HUDEP-2 (cell line): ENCODE measurements at regions not wholly inside any gene's neighbourhood (a gene's known extent, or its start where the extent isn't known, plus 50 kb on each side); places are given as distances from the start of the nearest gene placed in this dataset.

Experiments used
- DNase-seq, 76 experiments: peaks; one replicate each; lab custom pipeline; 2025; ENCODE audit not compliant: unreplicated experiment in 76 of 76; lab: John Stamatoyannopoulos, UW

- no peak for DNase-seq
Observed at GRCh38 chr10:121069061-121069850, 218.1 kb downstream of the WDR11 start.

DNA sequence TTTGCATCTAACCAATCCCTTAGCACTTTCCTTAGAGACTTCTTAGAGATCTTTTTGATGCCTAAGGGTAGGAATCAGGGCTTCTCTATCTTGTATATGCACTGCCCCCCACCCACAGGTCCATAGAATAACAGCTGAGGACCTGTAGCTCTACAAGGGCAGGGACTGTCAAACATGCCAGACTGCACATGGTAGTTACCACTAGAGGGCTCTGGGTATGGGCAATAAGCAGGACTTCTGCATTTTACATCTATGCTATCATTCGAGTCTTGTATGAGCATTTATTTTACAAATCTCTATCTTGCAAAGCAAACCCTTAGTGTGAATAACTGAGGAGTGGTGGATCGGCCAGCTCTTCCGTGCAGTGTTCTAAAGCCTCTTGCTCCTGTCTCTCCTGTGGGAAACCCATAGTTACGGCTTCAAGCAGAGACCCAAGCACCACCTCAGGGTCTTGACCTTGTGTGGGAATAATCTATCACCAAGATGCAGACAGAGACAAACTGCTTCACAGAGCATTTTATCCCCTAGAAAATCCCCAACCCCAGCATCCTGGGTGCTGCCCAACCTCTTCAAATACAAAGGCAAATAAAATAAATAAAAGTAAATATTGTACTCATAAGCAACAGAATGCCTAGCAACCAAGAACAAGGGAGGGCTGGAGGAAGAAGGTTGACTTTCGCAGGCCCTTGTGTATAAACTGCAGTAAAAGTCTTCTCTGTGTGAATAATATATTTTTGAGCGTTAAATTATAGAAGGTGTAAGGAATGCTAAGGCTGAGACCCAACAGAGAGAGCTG, 219.3 kb downstream of the WDR11 start:
- peak in 13 of 76 experiments; percentile 1 to 32 (median 5) for DNase-seq

GRCh38 chr10:121071901-121072300, 220.7 kb downstream of the WDR11 start:
- no peak for DNase-seq

GRCh38 chr10:121073728-121074127, 222.6 kb downstream of the WDR11 start:
- no peak for DNase-seq

DNA sequence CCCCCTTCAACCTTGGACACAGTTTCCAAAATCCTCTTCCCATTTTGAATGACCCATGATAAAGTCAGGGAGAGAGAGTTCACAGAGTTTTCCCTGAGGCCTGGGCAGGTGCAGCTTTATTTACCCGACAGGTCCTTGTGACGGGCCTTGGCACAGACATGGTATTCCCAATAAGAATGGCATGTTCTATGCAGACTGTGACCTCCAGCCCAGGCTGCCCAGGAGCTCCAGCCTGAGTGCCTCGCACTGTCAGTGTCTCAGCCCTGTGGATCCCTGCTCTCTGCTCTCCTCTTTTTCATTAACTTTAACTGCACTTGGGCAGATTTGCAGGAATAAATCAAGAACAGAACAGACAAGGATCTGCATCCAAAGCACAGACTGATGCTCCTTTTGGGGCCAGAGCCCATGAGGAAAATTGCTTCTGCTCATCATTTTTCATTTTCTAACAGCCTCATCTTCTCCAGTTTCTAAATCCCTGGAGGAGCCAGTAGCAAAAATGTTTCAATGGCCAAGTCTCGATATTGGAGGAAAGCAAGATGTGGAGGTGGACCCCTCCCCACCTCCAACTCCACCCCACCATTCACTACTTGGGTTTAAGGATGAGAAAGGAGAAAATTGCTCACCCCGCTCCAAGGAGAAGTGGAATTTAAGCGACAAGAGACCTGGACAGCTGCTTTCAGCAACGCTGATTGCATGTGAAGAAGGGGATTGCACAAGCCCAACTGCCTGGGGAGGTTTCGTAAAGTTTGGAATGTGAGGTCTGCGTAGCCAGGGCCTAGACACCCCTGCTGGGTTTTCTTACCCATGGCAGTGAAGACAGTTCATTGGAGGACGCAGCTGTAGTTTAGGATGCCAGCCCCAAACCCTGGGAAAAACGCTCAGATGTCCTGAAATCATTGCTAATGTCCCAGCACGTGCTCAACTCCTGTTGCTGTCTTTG, 225.9 kb downstream of the WDR11 start:
- DNase-seq, result no peak

DNA sequence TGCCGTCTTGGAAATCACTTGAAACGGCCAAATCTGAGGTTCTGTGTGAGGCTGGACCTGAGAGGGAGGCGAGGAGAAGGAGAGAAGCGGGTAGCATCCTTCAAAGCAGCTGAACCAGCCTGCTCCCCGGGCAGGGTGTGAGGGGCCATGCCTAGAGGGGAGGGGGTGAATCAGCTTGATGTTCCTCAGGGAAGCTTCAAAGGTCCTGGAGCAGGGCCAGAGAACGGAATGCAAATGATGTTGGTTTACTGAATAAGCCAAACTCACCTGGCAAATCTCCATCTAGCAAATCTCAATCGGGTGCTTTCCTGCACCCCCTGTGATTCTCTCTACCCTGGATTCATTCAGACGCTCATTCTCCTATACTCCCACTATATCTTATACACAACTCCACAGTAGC, 226.9 kb downstream of the WDR11 start:
- no peak for DNase-seq

- DNase-seq, result no peak
Observed at GRCh38 chr10:121078672-121079102, 227.5 kb downstream of the WDR11 start.

- no peak for DNase-seq
Observed at GRCh38 chr10:121079226-121079625, 228.1 kb downstream of the WDR11 start.

- DNase-seq, result no peak
Observed at GRCh38 chr10:121080281-121080891, 229.2 kb downstream of the WDR11 start.

- DNase-seq, result no peak
Observed at GRCh38 chr10:121081306-121081705, 230.1 kb downstream of the WDR11 start.

GRCh38 chr10:121082984-121083383, 231.8 kb downstream of the WDR11 start:
- no peak for DNase-seq

DNA sequence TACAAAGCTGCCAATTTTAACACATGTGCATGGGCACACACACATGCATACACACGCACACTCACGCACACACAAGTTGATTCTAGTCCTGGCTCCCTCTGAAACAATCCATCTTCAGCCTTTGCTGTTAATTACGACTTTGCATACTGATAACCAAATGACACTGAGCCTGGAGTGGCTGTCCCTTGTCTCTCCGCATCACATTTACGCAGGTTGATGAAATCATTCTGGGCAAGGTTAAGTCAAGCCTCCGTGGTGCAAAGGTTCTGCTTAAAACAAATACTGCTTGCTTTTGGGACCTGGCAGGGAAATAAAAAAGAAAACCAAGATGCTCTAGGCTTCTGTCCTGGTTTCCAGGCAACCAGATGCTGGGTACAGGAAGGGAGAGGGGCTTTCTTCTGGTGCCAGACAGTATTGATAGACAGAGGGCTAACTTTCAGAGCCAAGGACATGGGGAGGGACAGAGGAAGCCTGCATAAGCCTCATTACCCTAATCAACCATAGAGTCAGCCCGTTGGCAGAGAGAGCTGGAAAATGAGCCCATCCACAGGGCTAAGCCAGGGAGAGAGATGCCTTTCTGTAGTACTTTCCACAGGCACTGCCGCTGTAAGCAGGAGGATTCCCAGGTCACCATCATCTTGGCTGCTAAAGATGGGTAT, 233.0 kb downstream of the WDR11 start:
- DNase-seq, result no peak

- DNase-seq, result no peak
Observed at GRCh38 chr10:121084675-121085070, 233.5 kb downstream of the WDR11 start.

- no peak for DNase-seq
Observed at GRCh38 chr10:121085367-121085766, 234.2 kb downstream of the WDR11 start.

DNA sequence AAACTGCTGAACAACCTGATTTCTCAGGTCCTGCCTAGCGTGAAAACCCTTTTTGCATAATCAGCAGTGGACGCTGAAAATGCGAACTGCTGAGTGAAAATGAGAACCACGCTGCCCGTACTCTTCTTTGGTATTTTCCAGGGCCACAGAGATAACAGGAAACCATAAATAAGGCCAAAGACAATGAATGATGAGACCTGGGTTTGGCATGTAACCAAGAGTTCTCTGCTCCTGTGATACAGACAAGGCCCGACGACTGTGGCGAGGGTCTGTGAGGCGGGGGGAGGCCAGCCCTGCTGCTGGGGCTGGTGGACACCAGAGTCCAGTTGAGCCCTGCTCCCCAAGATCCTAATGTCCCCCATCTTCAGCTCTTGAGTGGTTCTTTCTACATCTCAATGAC, 236.0 kb downstream of the WDR11 start:
- no peak for DNase-seq

DNA sequence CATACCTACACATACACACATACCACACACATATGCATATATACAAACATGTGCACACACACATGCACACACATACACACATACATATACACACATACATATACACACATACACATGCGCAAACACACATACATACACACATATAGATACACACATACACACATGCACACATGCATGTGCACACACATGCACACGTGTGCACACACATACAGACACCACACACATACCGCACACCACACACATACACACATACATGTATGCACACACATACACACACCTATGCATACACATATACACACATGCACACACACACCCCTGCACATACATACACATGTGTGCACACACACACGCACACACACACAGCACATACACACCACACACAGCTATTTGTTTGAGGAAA, 236.5 kb downstream of the WDR11 start:
- no peak for DNase-seq

- DNase-seq, result no peak
Observed at GRCh38 chr10:121088524-121088923, 237.4 kb downstream of the WDR11 start.

DNA sequence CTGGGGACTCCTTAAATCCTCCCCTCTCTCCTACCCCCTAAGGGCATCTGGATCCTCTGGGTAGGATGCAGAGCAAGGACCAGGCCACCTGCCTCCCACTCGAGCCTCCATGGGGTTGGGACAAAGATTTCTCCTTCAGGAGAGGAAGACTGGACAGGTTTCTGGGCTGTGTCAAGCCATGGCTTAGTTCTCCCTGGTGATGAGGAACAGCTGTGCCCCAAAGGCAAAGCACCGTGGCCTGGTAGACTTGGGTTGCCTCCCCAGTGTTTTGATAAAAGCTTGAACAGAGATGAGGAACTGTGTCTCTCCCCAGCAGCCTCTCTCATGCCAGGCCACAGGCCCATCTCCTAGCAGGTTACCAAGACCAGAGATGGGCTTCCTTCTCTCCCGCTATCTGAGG, 238.3 kb downstream of the WDR11 start:
- DNase-seq, result no peak

- no peak for DNase-seq
Observed at GRCh38 chr10:121091961-121092719, 241.0 kb downstream of the WDR11 start.
